Nephron (organoid): ENCODE measurements at regions not wholly inside any gene's neighbourhood (a gene's known extent, or its start where the extent isn't known, plus 50 kb on each side); places are given as distances from the start of the nearest gene placed in this dataset.

Experiments used
- H3K27ac Mint-ChIP-seq, 3 experiments: 2 replicates each; pipeline ENCODE4 v1.8.0; 2020; ENCODE audit warnings: mixed read lengths in 3 of 3, mild to moderate bottlenecking in 2 of 3, moderate library complexity in 1 of 3
- H3K27me3 Mint-ChIP-seq: 2 replicates; pipeline ENCODE4 v1.8.0; 2021; ENCODE audit warnings: low read depth, mild to moderate bottlenecking, moderate library complexity, mixed read lengths
- H3K36me3 Mint-ChIP-seq: 2 replicates; pipeline ENCODE4 v1.8.0; 2020; ENCODE audit warnings: low read depth, mixed read lengths
- H3K4me1 Mint-ChIP-seq: 2 replicates; pipeline ENCODE4 v1.8.0; 2020; ENCODE audit warnings: mixed read lengths
- H3K4me3 Mint-ChIP-seq, 3 experiments: 2 replicates each; pipeline ENCODE4 v1.8.0; 2020; ENCODE audit warnings: mild to moderate bottlenecking in 3 of 3, mixed read lengths in 3 of 3, moderate library complexity in 2 of 3
- H3K9me3 Mint-ChIP-seq: 2 replicates; pipeline ENCODE4 v1.8.0; 2020; ENCODE audit warnings: mixed read lengths
- CTCF ChIP-seq, 3 experiments: fragments of 200-600 bp; sonication (generic); IDR thresholded peaks; one replicate each; pipeline ENCODE4 v1.5.0; 2021; ENCODE audit warnings: antibody characterized with exemption in 3 of 3; ENCODE audit not compliant: unreplicated experiment in 3 of 3

DNA sequence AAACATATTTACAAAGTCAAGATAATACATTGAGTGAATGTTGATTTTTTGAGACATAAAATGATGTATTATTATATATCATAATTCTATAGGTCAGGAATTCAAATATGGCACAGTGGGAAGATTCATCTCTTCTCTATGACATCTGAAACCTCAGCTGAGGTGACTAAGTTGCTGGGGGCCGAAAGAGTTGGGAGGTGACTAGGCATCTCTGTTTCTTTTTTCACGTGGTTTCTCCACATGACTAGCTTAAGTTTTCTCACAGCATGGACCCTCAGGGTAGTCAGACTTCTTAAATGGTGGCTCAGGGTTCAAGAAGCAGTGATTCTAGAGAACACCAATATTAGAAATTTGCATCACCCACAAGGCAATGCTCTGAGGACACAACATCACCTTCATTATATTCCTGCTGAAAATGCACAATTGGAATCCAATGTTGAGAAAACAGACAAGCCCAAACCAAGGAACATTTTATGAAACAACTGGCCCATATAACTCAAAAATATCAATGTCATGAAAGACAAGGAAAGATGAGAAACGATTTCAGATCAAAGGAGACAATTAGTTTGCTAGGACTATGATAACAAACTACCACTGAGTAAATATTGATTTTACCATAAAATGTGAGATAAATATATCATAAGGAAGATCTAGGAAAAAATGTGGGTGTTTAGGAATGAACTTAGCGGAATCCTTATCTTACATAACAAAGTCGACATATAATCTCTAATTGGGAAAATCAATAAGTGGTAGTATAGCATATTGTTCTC lies 273.3 kb upstream of the IRAK1BP1 start:
- Mint-ChIP-seq H3K36me3 (no peaks in the 10 kb centered on the region), H3K9me3 (no peaks in the 10 kb centered on the region), H3K4me3 (no peak overlapping the region), H3K27me3 (no peaks in the 10 kb centered on the region), H3K27ac (no peak overlapping the region), H3K4me1 (no peaks in the 10 kb centered on the region)
- no peak for TF ChIP-seq CTCF (IDR thresholded peaks at IDR 0.05; ENCODE audit: unreplicated experiment in 3 of 3)

DNA sequence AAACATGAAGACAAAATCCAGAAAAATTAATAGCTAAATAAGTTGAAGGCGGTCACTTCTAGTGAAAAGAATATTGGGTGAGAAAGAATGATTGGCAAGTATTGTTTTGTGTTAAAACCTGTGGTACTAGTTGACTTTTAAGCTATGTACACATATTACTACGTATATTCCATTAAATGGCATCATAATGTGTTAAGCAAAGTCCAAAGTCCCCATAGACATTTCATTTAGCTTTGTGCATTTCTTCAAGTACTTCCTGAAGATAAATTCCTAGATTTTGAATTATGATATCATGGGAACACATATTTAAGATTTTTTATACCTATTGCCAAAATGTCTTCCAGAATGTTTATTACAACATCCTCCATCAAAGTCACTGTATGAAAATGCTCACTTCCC lies 272.7 kb upstream of the IRAK1BP1 start:
- H3K36me3 Mint-ChIP-seq: no peaks in the 10 kb centered on the region
- TF ChIP-seq CTCF (IDR thresholded peaks at IDR 0.05; ENCODE audit: unreplicated experiment in 3 of 3): no peak
- H3K9me3 Mint-ChIP-seq: no peaks in the 10 kb centered on the region
- no peaks in the 10 kb centered on the region for H3K27me3 Mint-ChIP-seq
- no peak overlapping the region for H3K27ac Mint-ChIP-seq
- no peaks in the 10 kb centered on the region for H3K4me1 Mint-ChIP-seq
- H3K4me3 Mint-ChIP-seq: no peak overlapping the region

DNA sequence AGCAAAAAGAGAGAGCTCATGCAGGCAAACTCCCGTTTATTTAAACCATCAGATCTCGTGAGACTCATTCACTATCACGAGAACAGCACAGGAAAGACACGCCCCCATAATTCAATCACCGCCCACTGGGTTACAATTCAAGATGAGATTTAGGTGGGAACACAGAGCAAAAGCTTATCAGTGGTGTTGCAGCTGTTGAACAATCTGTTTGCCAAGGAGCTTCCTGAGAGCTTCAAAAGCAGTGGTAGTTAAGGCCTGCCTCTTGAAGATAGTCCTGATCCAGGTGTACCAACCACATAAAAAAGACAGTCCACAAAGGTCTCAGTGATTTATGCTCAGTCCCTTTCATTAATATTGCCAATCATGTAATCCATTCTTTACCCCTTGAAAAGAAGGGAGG lies 269.4 kb upstream of the IRAK1BP1 start:
- Mint-ChIP-seq H3K9me3 (no peaks in the 10 kb centered on the region), H3K27ac (no peak overlapping the region), H3K27me3 (no peaks in the 10 kb centered on the region), H3K4me3 (no peak overlapping the region), H3K4me1 (no peaks in the 10 kb centered on the region), H3K36me3 (no peaks in the 10 kb centered on the region)
- TF ChIP-seq CTCF (IDR thresholded peaks at IDR 0.05; ENCODE audit: unreplicated experiment in 3 of 3): no peak

GRCh38 chr6:78598966-78599365 lies 268.4 kb upstream of the IRAK1BP1 start:
- Mint-ChIP-seq H3K9me3 (no peaks in the 10 kb centered on the region), H3K36me3 (no peaks in the 10 kb centered on the region), H3K4me3 (no peak overlapping the region), H3K27ac (no peak overlapping the region), H3K27me3 (no peaks in the 10 kb centered on the region), H3K4me1 (no peaks in the 10 kb centered on the region)
- no peak for TF ChIP-seq CTCF (IDR thresholded peaks at IDR 0.05; ENCODE audit: unreplicated experiment in 3 of 3)

GRCh38 chr6:78599526-78599925 lies 267.8 kb upstream of the IRAK1BP1 start:
- Mint-ChIP-seq H3K4me3 (no peak overlapping the region), H3K4me1 (no peaks in the 10 kb centered on the region), H3K36me3 (no peaks in the 10 kb centered on the region), H3K9me3 (no peaks in the 10 kb centered on the region), H3K27me3 (no peaks in the 10 kb centered on the region), H3K27ac (no peak overlapping the region)
- TF ChIP-seq CTCF (IDR thresholded peaks at IDR 0.05; ENCODE audit: unreplicated experiment in 3 of 3): no peak

GRCh38 chr6:78605909-78606446 lies 261.4 kb upstream of the IRAK1BP1 start:
- peak overlapping the region in 2 of 3 experiments; percentile 3 to 43 for H3K4me3 Mint-ChIP-seq
- no peak for TF ChIP-seq CTCF (IDR thresholded peaks at IDR 0.05; ENCODE audit: unreplicated experiment in 3 of 3)
- peaks cover 24% of the 10 kb centered on the region for H3K4me1 Mint-ChIP-seq
- no peaks in the 10 kb centered on the region for H3K9me3 Mint-ChIP-seq
- H3K27me3 Mint-ChIP-seq: no peaks in the 10 kb centered on the region
- H3K27ac Mint-ChIP-seq: peak overlapping the region in 2 of 3 experiments; percentile 75 to 88
- no peaks in the 10 kb centered on the region for H3K36me3 Mint-ChIP-seq
